K562 (cell line): ENCODE measurements at regions not wholly inside any gene's neighbourhood (a gene's known extent, or its start where the extent isn't known, plus 50 kb on each side); places are given as distances from the start of the nearest gene placed in this dataset.

Source experiments
- CTCF ChIP-seq, 3 experiments: IDR thresholded peaks in 2 of 3; conservative IDR thresholded peaks in 1 of 3; 2 replicates each; pipeline ENCODE4 v1.5.1; 2011 to 2012; ENCODE audit warnings: low read length in 3 of 3, mild to moderate bottlenecking in 3 of 3, control low read depth in 2 of 3, improper control_type of control experiment in 1 of 3, inconsistent platforms in 1 of 3, low read depth in 1 of 3, mixed read lengths in 1 of 3, moderate library complexity in 1 of 3; ENCODE audit not compliant: insufficient read depth in 2 of 3
- EP300 ChIP-seq: IDR thresholded peaks from 2 replicates; pipeline ENCODE4 v1.6.1; 2012; ENCODE audit warnings: low read length, improper control_type of control experiment
- FOS ChIP-seq: IDR thresholded peaks from 3 replicates; pipeline ENCODE4 v1.6.1; 2011; ENCODE audit not compliant: insufficient read length; ENCODE audit errors: extremely low read depth
- MAX ChIP-seq: sonication (generic); formaldehyde crosslinking; IDR thresholded peaks from 2 replicates; pipeline ENCODE4 v1.9.0; 2022; ENCODE audit warnings: mild to moderate bottlenecking, missing genetic modification reagents
- MEIS2 ChIP-seq: fragments of 450-650 bp; IDR thresholded peaks from 2 replicates; pipeline ENCODE4 v1.6.1; 2014; ENCODE audit warnings: mild to moderate bottlenecking; ENCODE audit not compliant: partially characterized antibody
- PML ChIP-seq: IDR thresholded peaks from 2 replicates; pipeline ENCODE4 v1.6.1; 2012; ENCODE audit warnings: low read length, inconsistent platforms
- POLR2AphosphoS5 ChIP-seq: IDR thresholded peaks from 2 replicates; pipeline ENCODE4 v1.6.1; 2011; ENCODE audit warnings: mild to moderate bottlenecking, low read depth, low read length, moderate library complexity; ENCODE audit not compliant: control insufficient read depth, insufficient read depth
- SRF ChIP-seq, 2 experiments: fragments of 250-450, 450-650 bp in 1 of 2; sonication (Bioruptor Pico) in 1 of 2; sonication (generic) in 1 of 2; formaldehyde crosslinking; IDR thresholded peaks; 2 replicates each; pipeline versions ENCODE4 v1.5.0 to v1.5.1; 2020 to 2022; ENCODE audit warnings: mild to moderate bottlenecking in 1 of 2, missing genetic modification reagents in 1 of 2
- ZNF175 ChIP-seq: fragments of 200-800 bp; sonication (Bioruptor generic); IDR thresholded peaks from 2 replicates; pipeline ENCODE4 v1.6.1; 2016; ENCODE audit warnings: low read depth, mild to moderate bottlenecking, missing genetic modification characterization, missing compliant biosample characterization
- ZNF263 ChIP-seq: sonication (generic); formaldehyde crosslinking; IDR thresholded peaks from 2 replicates; pipeline ENCODE4 v1.8.0; 2022; ENCODE audit warnings: mild to moderate bottlenecking, missing genetic modification reagents, borderline replicate concordance
- ZNF76 ChIP-seq: fragments of 250-450 bp; sonication (Bioruptor Pico); IDR thresholded peaks from 2 replicates; pipeline ENCODE4 v1.4.0; 2020; ENCODE audit warnings: mild to moderate bottlenecking, moderate library complexity, borderline replicate concordance

DNA sequence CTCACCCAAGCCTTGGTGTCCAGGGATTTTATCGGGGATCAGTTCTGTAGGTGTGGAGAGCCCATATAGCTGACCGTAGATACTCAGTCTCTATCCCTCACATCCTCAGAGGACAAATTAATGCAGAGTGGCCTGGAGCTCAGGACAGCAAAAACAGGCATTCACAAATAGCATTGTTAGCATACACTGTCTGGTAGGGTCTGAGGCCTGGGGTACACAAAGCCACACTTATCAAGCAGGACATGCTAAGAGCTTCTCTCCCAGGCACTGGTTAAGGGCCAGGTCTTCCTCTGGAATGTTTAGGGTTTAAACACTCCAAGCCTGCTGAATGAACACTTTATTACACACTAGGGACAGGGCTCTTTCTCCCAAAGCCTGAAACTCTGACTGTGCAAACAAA lies 253.2 kb downstream of the NEDD1 start:
- TF ChIP-seq SRF (CRISPR knock-in tag; IDR thresholded peaks at IDR 0.05) (no peak), EP300 (no peak), MEIS2 (no peak), CTCF (IDR thresholded peaks at IDR 0.05 in 2 of 3, conservative IDR thresholded peaks at IDR 0.05 in 1 of 3; ENCODE audit: insufficient read depth in 2 of 3, low read depth in 1 of 3, low read length in 3 of 3) (no peak), ZNF175 (CRISPR knock-in tag) (no peak), PML (no peak), ZNF263 (CRISPR knock-in tag) (no peak), MAX (CRISPR knock-in tag) (no peak), POLR2AphosphoS5 (no peak), FOS (no peak), ZNF76 (CRISPR knock-in tag) (no peak)
